GM19238 (cell line): ENCODE measurements at regions not wholly inside any gene's neighbourhood (a gene's known extent, or its start where the extent isn't known, plus 50 kb on each side); places are given as distances from the start of the nearest gene placed in this dataset.

Experiments used
- DNase-seq: peaks from one replicate; pipeline ENCODE4 v3.0.0; 2011; ENCODE audit warnings: low spot score; ENCODE audit not compliant: insufficient read length

DNA sequence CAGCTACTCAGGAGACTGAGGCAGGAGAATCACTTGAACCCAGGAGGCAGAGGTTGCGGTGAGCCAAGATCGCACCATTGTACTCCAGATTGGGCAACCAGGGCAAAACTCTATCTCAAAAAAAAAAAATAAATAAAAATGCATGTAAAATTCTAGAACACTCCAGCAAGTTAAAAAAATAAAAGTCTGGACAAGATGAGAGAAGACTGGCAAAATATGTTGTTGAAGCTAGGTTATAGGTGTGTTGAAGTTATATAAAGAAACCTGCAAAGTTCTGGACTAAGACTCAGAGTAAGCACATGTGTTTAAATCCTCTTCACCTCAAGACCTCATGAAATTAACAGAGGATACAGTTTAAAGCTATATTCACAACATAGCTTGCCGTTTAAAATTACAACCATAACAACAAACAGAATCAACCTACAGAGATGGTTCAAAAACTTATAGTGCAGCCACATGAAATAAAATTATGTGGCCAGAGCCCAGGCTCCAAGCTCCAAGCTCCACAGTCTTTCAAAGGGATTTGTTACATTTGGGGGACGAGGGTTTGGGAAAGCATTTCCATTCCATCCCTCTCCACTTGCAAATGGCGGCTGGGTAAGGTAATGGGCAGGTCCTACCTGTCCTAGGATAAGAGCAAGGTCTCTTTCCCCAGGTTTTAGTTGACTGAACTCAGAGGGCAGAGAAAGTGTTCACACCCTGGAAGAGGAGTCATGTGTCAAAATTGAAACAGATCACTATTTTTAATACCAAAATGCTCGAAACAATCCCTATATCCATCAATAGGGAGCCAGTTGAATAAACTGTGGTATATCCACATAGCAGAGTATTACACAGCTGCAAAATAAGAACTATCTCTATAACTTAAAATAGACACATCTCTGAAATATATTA lies 59.9 kb upstream of the MYCN start:
- DNase-seq: no peak

DNA sequence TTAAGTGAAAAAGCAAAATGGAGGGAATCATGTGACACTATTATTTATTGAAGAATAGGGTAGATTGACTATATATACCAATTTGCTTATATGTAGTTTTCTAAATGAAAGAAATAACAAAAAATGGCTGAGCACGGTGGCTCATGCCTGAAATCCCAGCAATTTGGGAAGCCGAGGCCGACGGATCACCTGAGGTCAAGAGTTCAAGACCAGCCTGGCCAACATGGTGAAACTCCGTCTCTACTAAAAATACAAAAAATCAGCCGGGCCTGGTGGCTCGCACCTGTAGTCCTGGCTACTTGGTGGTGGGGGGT lies 59.3 kb upstream of the MYCN start:
- no peak for DNase-seq

DNA sequence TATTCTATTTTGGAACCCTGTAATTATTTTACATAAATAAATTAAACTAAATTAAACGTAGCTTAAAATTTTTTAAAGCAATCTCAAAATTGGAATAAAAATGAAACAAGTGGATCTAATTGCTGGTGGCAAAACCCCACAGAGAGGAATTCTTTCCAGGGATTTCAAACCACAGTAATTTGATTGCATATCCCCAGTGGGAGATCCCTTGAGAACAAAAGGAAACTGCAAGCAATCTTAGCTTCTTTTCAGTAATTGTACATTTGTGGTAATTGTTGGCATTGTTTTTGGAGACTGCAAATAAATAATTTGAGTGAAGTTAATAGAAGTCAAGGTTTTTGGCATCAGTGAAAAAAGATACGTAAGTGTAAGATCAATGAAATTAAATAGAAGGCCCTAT lies 58.7 kb upstream of the MYCN start:
- no peak for DNase-seq

DNA sequence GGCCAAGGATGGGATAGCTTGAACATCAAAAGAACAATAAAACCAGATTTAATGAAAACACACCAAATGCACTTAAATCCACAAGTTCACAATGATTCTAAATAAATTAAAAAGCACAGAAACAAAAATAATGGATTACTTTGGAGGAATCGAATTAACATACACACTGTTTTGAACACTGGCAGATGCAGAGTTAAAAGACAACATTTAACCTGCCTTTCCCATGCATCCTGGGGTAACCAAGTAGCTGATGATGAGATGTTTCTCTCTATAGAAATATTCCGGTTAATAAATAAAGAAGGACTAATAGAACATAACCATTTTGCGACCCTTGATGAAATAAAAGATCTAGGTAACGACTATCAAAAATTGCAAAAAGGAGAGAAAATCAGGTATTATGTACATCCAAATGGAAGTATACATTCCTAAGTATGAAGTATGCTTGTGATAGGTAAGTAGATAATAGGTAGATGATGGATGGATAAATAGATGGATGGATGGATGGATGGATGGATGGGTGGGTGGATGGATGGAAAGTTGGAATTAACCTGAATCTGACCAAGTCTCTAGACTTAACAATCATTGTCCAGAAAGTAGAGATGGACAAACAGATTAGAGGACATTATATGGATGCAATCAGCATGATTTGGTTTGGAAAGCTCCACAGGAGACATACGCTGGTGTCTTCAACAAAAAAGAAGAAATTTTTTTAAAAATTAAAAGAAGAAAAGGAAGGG lies 57.4 kb upstream of the MYCN start:
- no peak for DNase-seq

DNA sequence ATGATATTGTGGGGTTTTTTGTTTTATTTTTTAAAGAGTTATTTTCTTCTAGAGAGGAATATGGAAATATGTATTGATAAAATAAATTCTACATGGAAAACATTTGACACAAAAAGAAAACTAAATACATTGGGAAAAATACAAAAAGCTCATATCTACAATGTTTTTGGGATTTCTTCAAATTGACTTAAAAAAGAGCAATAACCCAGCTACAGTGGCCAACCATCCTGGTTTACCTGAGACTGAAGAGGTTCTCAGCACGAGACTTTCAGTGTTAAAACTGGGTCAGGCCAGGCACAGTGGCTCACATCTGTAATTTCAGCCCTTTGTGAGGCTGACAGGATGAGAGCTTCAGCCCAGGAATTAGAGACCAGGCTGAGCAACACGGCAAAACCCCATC lies 56.7 kb upstream of the MYCN start:
- DNase-seq: no peak

DNA sequence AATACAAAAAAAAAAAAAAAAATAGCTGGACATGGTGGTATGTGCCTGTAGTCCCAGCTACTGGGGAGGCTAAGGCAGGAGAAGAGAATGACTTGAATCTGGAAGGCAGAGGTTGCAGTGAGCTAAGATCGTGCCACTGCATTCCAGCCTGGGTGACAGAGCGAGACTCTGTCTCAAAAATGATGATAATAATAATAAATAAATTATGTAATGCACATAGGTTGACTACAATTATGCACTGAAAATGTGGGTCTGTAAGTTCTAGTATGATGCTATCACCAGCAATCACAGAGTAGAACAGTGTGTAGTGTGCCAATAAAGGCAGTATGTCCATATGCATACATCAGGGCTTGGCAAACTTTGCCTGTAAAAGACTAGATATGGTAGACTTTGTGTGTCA lies 55.6 kb upstream of the MYCN start:
- DNase-seq: no peak

DNA sequence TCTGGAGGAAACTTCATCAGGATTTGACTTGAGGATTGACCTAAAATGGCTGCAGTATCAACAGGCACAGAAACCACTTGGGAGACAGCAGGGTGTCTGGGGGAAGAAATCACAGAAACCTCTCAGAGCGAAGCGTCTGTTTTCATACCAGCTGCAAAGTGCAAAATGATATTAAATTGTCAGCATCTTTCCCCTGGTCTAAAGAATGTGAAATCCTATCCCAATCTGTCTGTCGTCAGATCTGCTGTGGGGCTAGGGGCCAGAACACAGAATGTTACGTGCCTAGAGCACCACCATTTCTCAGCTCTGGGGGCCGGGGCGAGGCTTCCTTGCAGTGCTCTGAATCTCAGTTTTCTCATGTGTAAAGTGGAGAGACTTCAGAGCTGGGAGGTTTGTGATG lies 54.1 kb upstream of the MYCN start:
- DNase-seq: no peak

DNA sequence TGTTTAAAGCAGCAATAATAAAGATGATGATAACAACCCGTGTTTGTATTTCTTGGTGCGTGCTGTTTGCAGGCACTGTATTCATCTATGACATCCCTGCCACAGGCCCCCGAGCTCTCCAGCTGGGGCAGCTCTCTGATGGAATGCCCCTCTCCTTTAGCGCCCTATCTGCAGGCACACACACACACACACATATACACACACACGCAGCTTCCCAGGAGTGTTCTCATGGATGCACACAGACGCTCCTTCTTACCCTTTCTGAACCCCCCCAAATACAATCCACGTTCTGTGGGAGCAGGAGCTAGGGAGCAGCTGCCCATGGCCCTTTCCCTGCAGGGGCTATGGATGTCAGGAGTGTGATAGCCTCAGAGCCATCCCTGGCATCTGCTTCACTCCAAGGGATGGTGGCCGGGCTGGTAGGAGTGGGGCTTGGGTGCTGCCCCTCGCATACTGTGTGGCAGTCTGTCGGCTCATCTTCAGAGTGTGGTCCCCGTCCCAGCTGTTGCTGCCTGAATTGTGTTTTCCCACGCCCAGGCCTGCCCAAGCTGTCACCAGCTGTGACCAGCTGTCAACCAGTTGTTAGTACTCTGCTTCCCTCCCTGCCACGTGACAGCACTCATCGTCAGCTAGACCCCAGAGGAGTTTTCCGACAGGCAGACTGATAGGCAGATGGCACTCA lies 50.8 kb upstream of the MYCN start:
- no peak for DNase-seq

DNA sequence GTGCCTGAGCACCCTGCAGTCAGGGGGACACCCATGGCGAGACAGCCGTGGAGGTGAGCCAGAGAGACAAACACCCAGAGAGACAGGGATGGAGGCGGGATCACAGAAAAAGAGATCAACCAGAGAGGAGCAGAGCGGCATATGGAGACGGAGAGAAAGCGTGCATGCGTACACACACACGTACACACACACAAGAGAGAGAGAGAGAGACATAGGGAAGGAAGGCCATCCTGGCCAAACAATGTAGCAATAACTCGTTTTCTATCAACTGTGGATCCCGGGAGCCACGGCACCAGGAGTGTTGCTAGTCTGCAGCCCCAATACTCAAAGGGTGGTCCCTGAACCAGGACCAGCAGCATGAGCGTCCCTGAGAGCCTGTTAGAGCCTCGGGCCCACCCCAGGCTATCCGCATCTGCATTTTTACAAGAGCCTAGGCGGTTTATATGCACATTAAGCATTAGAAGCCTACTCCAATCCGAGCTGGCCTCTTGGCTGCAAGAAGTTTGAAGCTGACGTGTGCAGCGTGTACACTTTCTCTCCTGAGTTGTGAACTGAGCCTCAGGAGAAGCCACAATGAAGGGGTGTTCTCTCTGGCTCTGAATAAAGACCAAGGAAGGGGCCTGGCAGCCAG lies 50.1 kb upstream of the MYCN start:
- no peak for DNase-seq
